ENCODE measurements at regions not wholly inside any gene's neighbourhood (a gene's known extent, or its start where the extent isn't known, plus 50 kb on each side); places are given as distances from the start of the nearest gene placed in this dataset.

DNA sequence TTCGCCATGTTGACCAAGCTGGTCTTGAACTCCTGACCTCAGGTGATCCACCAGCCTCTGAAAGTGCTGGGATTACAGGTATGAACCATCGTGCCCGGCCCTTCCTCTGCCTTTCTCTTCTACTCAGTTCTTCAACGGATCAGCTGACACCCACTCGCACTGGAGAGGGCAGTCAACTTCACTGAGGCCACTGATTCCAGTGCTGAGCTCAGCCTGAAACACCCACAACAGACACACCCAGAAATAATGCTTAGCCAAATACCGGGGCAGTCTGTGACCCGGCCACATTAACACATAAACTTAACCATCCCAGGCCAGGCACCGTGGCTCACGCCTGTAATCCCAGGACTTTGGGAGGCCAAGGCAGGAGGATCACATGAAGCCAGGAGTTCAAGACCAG is 119.3 kb upstream of the CHST15 start:
- TF ChIP-seq POLR2A (IDR thresholded peaks at IDR 0.05; ENCODE audit: low read depth), result no peak
- TF ChIP-seq, protein P1, sequence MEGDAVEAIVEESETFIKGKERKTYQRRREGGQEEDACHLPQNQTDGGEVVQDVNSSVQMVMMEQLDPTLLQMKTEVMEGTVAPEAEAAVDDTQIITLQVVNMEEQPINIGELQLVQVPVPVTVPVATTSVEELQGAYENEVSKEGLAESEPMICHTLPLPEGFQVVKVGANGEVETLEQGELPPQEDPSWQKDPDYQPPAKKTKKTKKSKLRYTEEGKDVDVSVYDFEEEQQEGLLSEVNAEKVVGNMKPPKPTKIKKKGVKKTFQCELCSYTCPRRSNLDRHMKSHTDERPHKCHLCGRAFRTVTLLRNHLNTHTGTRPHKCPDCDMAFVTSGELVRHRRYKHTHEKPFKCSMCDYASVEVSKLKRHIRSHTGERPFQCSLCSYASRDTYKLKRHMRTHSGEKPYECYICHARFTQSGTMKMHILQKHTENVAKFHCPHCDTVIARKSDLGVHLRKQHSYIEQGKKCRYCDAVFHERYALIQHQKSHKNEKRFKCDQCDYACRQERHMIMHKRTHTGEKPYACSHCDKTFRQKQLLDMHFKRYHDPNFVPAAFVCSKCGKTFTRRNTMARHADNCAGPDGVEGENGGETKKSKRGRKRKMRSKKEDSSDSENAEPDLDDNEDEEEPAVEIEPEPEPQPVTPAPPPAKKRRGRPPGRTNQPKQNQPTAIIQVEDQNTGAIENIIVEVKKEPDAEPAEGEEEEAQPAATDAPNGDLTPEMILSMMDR (IDR thresholded peaks at IDR 0.05), result no peak

Data from esophagus muscularis mucosa (tissue), 3 donors.